ENCODE measurements at regions not wholly inside any gene's neighbourhood (a gene's known extent, or its start where the extent isn't known, plus 50 kb on each side); places are given as distances from the start of the nearest gene placed in this dataset.

DNA sequence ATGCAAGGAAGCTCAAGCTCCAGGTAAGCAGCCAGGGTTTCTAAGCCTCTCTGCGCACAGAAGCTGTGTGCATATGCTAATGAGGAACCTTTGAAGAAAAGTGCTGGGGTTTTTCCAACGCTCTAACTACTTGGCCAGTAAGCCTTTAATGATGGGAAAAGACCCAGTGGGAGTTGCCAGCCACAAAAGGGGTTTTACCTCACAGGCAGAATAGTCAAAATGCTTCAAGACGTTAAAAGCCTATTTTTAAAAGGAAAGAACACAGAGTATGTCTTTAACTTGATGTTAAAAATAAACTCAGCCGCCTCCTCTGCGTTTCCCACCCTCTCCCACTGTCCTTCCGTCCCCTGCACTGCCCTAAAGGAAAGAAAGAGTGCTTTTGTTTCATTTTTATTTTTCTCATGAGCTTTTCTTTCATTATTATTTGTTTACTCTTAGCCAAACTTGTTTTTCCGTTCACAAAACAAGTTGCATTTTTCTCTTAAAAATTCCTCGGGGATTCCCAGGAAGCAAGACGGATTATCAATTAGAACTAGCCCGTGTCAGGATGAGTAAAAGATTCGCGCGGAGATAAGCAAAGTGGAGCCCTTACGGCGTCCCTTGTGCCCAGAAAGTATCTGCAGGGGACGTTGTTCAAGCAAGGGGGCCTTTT, 209.8 kb upstream of the NUDT4 start (continued):
- TF ChIP-seq PRDM1 (tag by site-specific recombination; IDR thresholded peaks at IDR 0.05) = 0 out of 2 replicates have a peak, but pooled peaks have one; percentile 14
- no peak for TF ChIP-seq HOXA7 (CRISPR knock-in tag; IDR thresholded peaks at IDR 0.05; ENCODE audit: borderline replicate concordance)
- no peak for TF ChIP-seq ZNF394 (tag by site-specific recombination; IDR thresholded peaks at IDR 0.05; ENCODE audit: borderline replicate concordance)
- no peak for TF ChIP-seq ZNF792 (tag by site-specific recombination; IDR thresholded peaks at IDR 0.05)
- no peak for TF ChIP-seq ZNF202 (tag by site-specific recombination; IDR thresholded peaks at IDR 0.05; ENCODE audit: borderline replicate concordance)
- 0 out of 2 replicates have a peak, but pooled peaks have one; percentile 20 for TF ChIP-seq MZF1 (tag by site-specific recombination; IDR thresholded peaks at IDR 0.05; ENCODE audit: borderline replicate concordance)
- TF ChIP-seq ZNF18 (tag by site-specific recombination; IDR thresholded peaks at IDR 0.05) = no peak
- TF ChIP-seq ZEB2 (tag by site-specific recombination; IDR thresholded peaks at IDR 0.05) = no peak
- no peak for TF ChIP-seq ZNF274 (IDR thresholded peaks at IDR 0.05; ENCODE audit: low read length)
- TF ChIP-seq ZNF274 (tag by site-specific recombination; IDR thresholded peaks at IDR 0.05; ENCODE audit: borderline replicate concordance) = no peak

GRCh38 chr12:93168751-93169150, 209.0 kb upstream of the NUDT4 start:
- Histone ChIP-seq H3K9me3 (ENCODE audit: control insufficient read depth, insufficient read depth, low read depth, low read length) (no peaks in the 10 kb centered on the region), H3K4me3 (ENCODE audit: low read depth, low read length) (no peak overlapping the region), H3K27ac (ENCODE audit: extremely low read depth, low read depth, low read length) (no peak overlapping the region), H3K4me1 (ENCODE audit: control insufficient read depth, insufficient read depth, low read length) (peaks cover 7% of the 10 kb centered on the region), H3K36me3 (ENCODE audit: control insufficient read depth in 2 of 2, insufficient read depth in 1 of 2, low read length in 2 of 2) (no peaks in the 10 kb centered on the region)
- ChIA-PET POLR2A (interaction anchor here (1.5 kb wide), 1 partner anchor 14 kb away, joined by 3 read pairs; no protein-coding TSS in a partner anchor), CTCF (no interaction called here)
- TF ChIP-seq ZNF19 (tag by site-specific recombination; IDR thresholded peaks at IDR 0.05; ENCODE audit: low read depth) (no peak), HOXA7 (CRISPR knock-in tag; IDR thresholded peaks at IDR 0.05; ENCODE audit: borderline replicate concordance) (no peak), ZNF600 (tag by site-specific recombination; IDR thresholded peaks at IDR 0.05) (no peak), ZNF10 (tag by site-specific recombination; IDR thresholded peaks at IDR 0.05) (no peak), ZBTB48 (tag by site-specific recombination; IDR thresholded peaks at IDR 0.05) (no peak), ZNF121 (tag by site-specific recombination; IDR thresholded peaks at IDR 0.05) (no peak), ZNF175 (tag by site-specific recombination; IDR thresholded peaks at IDR 0.05) (no peak), ZSCAN18 (tag by site-specific recombination; IDR thresholded peaks at IDR 0.05) (no peak), ZNF132 (tag by site-specific recombination; IDR thresholded peaks at IDR 0.05; ENCODE audit: borderline replicate concordance) (no peak), SALL2 (tag by site-specific recombination; IDR thresholded peaks at IDR 0.05; ENCODE audit: borderline replicate concordance) (no peak), BCL11B (tag by site-specific recombination; IDR thresholded peaks at IDR 0.05; ENCODE audit: low read depth) (no peak), ZNF658 (tag by site-specific recombination; IDR thresholded peaks at IDR 0.05) (no peak), ZNF692 (tag by site-specific recombination; IDR thresholded peaks at IDR 0.05) (no peak), ZNF707 (tag by site-specific recombination; IDR thresholded peaks at IDR 0.05) (no peak), ZNF146 (tag by site-specific recombination; IDR thresholded peaks at IDR 0.05) (no peak), ZNF501 (tag by site-specific recombination; IDR thresholded peaks at IDR 0.05) (no peak), ZFP37 (tag by site-specific recombination; IDR thresholded peaks at IDR 0.05) (no peak), ZNF391 (tag by site-specific recombination; IDR thresholded peaks at IDR 0.05; ENCODE audit: borderline replicate concordance, low read depth) (no peak), ZNF202 (tag by site-specific recombination; IDR thresholded peaks at IDR 0.05; ENCODE audit: borderline replicate concordance) (no peak)
- TF ChIP-seq, protein P1, sequence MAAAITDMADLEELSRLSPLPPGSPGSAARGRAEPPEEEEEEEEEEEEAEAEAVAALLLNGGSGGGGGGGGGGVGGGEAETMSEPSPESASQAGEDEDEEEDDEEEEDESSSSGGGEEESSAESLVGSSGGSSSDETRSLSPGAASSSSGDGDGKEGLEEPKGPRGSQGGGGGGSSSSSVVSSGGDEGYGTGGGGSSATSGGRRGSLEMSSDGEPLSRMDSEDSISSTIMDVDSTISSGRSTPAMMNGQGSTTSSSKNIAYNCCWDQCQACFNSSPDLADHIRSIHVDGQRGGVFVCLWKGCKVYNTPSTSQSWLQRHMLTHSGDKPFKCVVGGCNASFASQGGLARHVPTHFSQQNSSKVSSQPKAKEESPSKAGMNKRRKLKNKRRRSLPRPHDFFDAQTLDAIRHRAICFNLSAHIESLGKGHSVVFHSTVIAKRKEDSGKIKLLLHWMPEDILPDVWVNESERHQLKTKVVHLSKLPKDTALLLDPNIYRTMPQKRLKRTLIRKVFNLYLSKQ (tag by site-specific recombination; IDR thresholded peaks at IDR 0.05; ENCODE audit: borderline replicate concordance) = no peak

Data from HEK293 (cell line).